Neural cell (in vitro differentiated cells): ENCODE measurements at regions not wholly inside any gene's neighbourhood (a gene's known extent, or its start where the extent isn't known, plus 50 kb on each side); places are given as distances from the start of the nearest gene placed in this dataset.
A peak's percentile ranks its signal among the peaks of the same experiment; 100 is the strongest.

Experiments
- H2AFZ ChIP-seq: fragments of 200-600, 300-800 bp; sonication (generic), shearing (Covaris generic); 2 replicates; pipeline ENCODE4 v1.6.0; 2014; ENCODE audit warnings: low read depth, mild to moderate bottlenecking, antibody characterized with exemption, low read length, moderate library complexity
- H3F3A ChIP-seq: fragments of 200-600 bp; shearing (Covaris generic); 2 replicates; pipeline ENCODE4 v1.6.1; 2016; ENCODE audit warnings: mild to moderate bottlenecking, moderate library complexity, mixed read lengths, antibody characterized with exemption, low read length; ENCODE audit not compliant: insufficient read depth, poor library complexity, severe bottlenecking
- H3K27ac ChIP-seq: fragments of 200-600, 300-800 bp; sonication (generic), shearing (Covaris generic); 2 replicates; pipeline ENCODE4 v1.5.1; 2014; ENCODE audit warnings: mild to moderate bottlenecking, low read length, moderate library complexity
- H3K27me3 ChIP-seq: fragments of 300-800, 200-600 bp; sonication (generic), shearing (Covaris generic); 2 replicates; pipeline ENCODE4 v1.6.0; 2014; ENCODE audit warnings: mild to moderate bottlenecking, low read depth, low read length, moderate library complexity; ENCODE audit not compliant: insufficient read depth
- H3K36me3 ChIP-seq: fragments of 300-800, 200-600 bp; sonication (generic), shearing (Covaris generic); 2 replicates; pipeline ENCODE4 v1.5.1; 2014; ENCODE audit warnings: mild to moderate bottlenecking, antibody characterized with exemption, low read length, moderate library complexity; ENCODE audit not compliant: insufficient read depth
- H3K4me2 ChIP-seq: fragments of 300-800, 200-600 bp; sonication (generic), shearing (Covaris generic); 2 replicates; pipeline ENCODE4 v1.6.0; 2014; ENCODE audit warnings: mild to moderate bottlenecking, low read length
- H3K4me3 ChIP-seq: fragments of 300-800, 200-600 bp; sonication (generic), shearing (Covaris generic); 2 replicates; pipeline ENCODE4 v1.5.1; 2014; ENCODE audit warnings: mild to moderate bottlenecking, low read length, moderate library complexity
- H3K79me2 ChIP-seq: fragments of 200-600 bp; shearing (Covaris generic); replicated peaks from 2 replicates; pipeline ENCODE4 v1.6.0; 2014; ENCODE audit warnings: mild to moderate bottlenecking, low read length, moderate library complexity; ENCODE audit not compliant: insufficient read depth
- H3K9ac ChIP-seq: fragments of 300-800, 200-600 bp; sonication (generic), shearing (Covaris generic); 2 replicates; pipeline ENCODE4 v1.6.1; 2016; ENCODE audit warnings: mild to moderate bottlenecking, low read length, mixed read lengths
- H3K9me2 ChIP-seq: fragments of 200-600 bp; shearing (Covaris generic); 2 replicates; pipeline ENCODE4 v1.6.1; 2016; ENCODE audit warnings: mild to moderate bottlenecking, low read length, mixed read lengths; ENCODE audit not compliant: insufficient read depth
- H3K9me3 ChIP-seq: fragments of 200-600, 300-800 bp; sonication (generic), shearing (Covaris generic); 2 replicates; pipeline ENCODE4 v1.6.1; 2016; ENCODE audit warnings: mild to moderate bottlenecking, mixed run types, low read length, moderate library complexity, mixed read lengths
- H4K20me1 ChIP-seq: fragments of 200-600 bp; shearing (Covaris generic); 2 replicates; pipeline ENCODE4 v1.6.1; 2016; ENCODE audit warnings: mild to moderate bottlenecking, mixed run types; ENCODE audit not compliant: insufficient read depth
- CTCF ChIP-seq: fragments of 450-650 bp; IDR thresholded peaks from 2 replicates; pipeline ENCODE4 v1.5.1; 2014; ENCODE audit warnings: antibody characterized with exemption, mild to moderate bottlenecking, moderate library complexity; ENCODE audit not compliant: poor library complexity, severe bottlenecking
- EP300 ChIP-seq: fragments of 450-650 bp; conservative IDR thresholded peaks from 2 replicates; pipeline ENCODE4 v1.6.1; 2014; ENCODE audit warnings: antibody characterized with exemption, mild to moderate bottlenecking, moderate library complexity; ENCODE audit not compliant: poor library complexity, severe bottlenecking
- EZH2 ChIP-seq: fragments of 200-600, 300-800 bp; shearing (Covaris generic), sonication (generic); IDR thresholded peaks from 2 replicates; pipeline ENCODE4 v1.6.1; 2014; ENCODE audit warnings: antibody characterized with exemption, low read length, borderline replicate concordance, mild to moderate bottlenecking; ENCODE audit not compliant: insufficient read depth, poor library complexity, severe bottlenecking
- MXI1 ChIP-seq: fragments of 450-650 bp; conservative IDR thresholded peaks from 2 replicates; pipeline ENCODE4 v1.6.1; 2014; ENCODE audit warnings: antibody characterized with exemption, mild to moderate bottlenecking; ENCODE audit not compliant: poor library complexity, severe bottlenecking
- POLR2AphosphoS5 ChIP-seq: IDR thresholded peaks from 2 replicates; pipeline ENCODE4 v1.6.1; 2012
- RAD21 ChIP-seq: fragments of 450-650 bp; conservative IDR thresholded peaks from 2 replicates; pipeline ENCODE4 v1.6.1; 2014; ENCODE audit warnings: antibody characterized with exemption, mild to moderate bottlenecking, moderate library complexity
- SMC3 ChIP-seq: fragments of 450-650 bp; conservative IDR thresholded peaks from 2 replicates; pipeline ENCODE4 v1.6.1; 2014; ENCODE audit warnings: antibody characterized with exemption, mild to moderate bottlenecking, moderate library complexity; ENCODE audit not compliant: poor library complexity
- TAF1 ChIP-seq: IDR thresholded peaks from 2 replicates; pipeline ENCODE4 v1.6.1; 2012; ENCODE audit warnings: low read depth
- TF ChIP-seq, protein P1 (sequence below): IDR thresholded peaks from 2 replicates; pipeline ENCODE4 v1.6.1; 2012; ENCODE audit warnings: borderline replicate concordance

DNA sequence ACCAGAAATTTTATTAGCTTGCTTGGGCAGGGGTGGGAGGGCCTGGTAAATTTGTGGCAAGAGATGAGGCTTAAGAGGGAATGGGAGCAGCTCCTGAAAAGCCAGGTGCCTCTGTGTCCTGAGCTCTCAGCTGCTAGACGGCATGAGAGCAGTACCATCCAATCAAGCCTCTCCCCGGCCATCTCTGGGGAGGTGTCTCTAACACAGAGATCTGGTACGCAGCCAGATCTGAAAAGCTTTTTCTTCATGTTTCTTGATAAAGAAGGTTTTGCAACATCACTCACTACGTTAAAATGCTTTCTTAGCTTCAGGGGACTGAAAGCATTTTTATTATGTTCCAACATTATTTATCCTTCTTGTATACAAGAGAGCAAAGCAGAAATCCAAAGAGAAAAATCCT lies 488.2 kb downstream of the RBFOX1 start:
- TF ChIP-seq POLR2AphosphoS5, result no peak
- TF ChIP-seq, protein P1, sequence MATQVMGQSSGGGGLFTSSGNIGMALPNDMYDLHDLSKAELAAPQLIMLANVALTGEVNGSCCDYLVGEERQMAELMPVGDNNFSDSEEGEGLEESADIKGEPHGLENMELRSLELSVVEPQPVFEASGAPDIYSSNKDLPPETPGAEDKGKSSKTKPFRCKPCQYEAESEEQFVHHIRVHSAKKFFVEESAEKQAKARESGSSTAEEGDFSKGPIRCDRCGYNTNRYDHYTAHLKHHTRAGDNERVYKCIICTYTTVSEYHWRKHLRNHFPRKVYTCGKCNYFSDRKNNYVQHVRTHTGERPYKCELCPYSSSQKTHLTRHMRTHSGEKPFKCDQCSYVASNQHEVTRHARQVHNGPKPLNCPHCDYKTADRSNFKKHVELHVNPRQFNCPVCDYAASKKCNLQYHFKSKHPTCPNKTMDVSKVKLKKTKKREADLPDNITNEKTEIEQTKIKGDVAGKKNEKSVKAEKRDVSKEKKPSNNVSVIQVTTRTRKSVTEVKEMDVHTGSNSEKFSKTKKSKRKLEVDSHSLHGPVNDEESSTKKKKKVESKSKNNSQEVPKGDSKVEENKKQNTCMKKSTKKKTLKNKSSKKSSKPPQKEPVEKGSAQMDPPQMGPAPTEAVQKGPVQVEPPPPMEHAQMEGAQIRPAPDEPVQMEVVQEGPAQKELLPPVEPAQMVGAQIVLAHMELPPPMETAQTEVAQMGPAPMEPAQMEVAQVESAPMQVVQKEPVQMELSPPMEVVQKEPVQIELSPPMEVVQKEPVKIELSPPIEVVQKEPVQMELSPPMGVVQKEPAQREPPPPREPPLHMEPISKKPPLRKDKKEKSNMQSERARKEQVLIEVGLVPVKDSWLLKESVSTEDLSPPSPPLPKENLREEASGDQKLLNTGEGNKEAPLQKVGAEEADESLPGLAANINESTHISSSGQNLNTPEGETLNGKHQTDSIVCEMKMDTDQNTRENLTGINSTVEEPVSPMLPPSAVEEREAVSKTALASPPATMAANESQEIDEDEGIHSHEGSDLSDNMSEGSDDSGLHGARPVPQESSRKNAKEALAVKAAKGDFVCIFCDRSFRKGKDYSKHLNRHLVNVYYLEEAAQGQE, result no peak
- no peak for TF ChIP-seq EP300
- TF ChIP-seq SMC3, result no peak
- TF ChIP-seq MXI1, result no peak
- no peak for TF ChIP-seq RAD21
- no peak for TF ChIP-seq EZH2
- no peak for TF ChIP-seq CTCF
- no peak for TF ChIP-seq TAF1
- Histone ChIP-seq H3K27ac (no peak overlapping the region), H2AFZ (no peak overlapping the region), H3K4me2 (no peak overlapping the region), H3K36me3 (no peaks in the 10 kb centered on the region), H4K20me1 (no peaks in the 10 kb centered on the region), H3K4me3 (no peak overlapping the region), H3K27me3 (no peaks in the 10 kb centered on the region), H3K9me2 (no peaks in the 10 kb centered on the region), H3K79me2 (no peaks in the 10 kb centered on the region), H3K9ac (no peak overlapping the region), H3F3A (no peaks in the 10 kb centered on the region), H3K9me3 (no peaks in the 10 kb centered on the region)

DNA sequence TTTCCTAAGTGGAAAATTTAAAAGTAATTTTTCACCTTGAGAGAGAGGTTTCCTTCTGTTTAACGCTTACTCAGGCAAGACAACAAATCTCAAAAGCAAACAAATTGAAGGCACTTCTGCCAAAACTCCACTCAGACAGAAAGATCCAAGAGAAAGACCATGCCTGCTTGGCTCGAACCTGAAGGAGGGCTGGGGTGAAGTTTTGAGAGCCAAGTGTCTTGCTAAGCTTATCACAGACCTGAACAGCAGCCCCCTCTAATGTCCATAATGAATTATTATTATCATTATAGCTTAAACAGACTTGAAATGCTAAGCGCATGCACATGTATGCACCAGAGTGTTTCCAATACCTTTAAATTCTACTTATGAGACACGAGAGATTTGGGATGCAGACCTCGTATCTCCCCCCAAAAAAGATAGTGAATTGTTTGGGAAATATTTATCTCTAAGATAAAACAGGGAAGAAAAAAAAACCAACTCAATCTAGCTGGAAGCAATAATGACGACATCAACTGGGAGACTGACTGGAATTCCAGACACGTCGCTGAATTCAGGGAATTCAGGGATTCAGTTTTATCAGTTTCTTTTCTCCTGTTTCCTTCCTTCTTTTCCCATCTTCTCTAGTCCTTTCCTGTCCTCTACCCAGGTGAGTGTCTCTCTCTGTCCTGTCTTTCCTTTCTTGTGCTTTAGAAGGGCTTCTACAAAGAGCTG lies 473.2 kb downstream of the RBFOX1 start:
- Histone ChIP-seq H2AFZ (no peak overlapping the region), H3K4me2 (no peak overlapping the region)
- TF ChIP-seq EZH2 (no peak), SMC3 (peak; percentile 17), MXI1 (no peak), EP300 (no peak), POLR2AphosphoS5 (no peak), TAF1 (no peak), CTCF (peak; percentile 42), RAD21 (peak; percentile 39)
- TF ChIP-seq, protein P1, result no peak

More for the DNA sequence above, 473.2 kb downstream of the RBFOX1 start:
- no peaks in the 10 kb centered on the region for H3K79me2 ChIP-seq
- no peaks in the 10 kb centered on the region for H3F3A ChIP-seq
- no peaks in the 10 kb centered on the region for H3K9me3 ChIP-seq
- H3K27me3 ChIP-seq, result no peaks in the 10 kb centered on the region
- H3K27ac ChIP-seq, result peak overlapping the region; percentile 29
- no peaks in the 10 kb centered on the region for H4K20me1 ChIP-seq
- no peaks in the 10 kb centered on the region for H3K36me3 ChIP-seq
- no peaks in the 10 kb centered on the region for H3K9me2 ChIP-seq
- H3K4me3 ChIP-seq, result no peak overlapping the region
- no peak overlapping the region for H3K9ac ChIP-seq
